Endothelial cell of umbilical vein (primary cell): ENCODE measurements at regions not wholly inside any gene's neighbourhood (a gene's known extent, or its start where the extent isn't known, plus 50 kb on each side); places are given as distances from the start of the nearest gene placed in this dataset.

Experiments used
- BruUV-seq: library from RNA; stranded (reverse); fragments of 400-500 nt; replicated peaks from 2 replicates; lab custom pipeline; 2021; lab: Mats Ljungman, UMichigan
- CTCF ChIA-PET: fragments of 300-600, 350-600 bp; sonication (Branson Sonifier 250); formaldehyde crosslinking; loops from one replicate; lab custom pipeline; 2021; ENCODE audit warnings: antibody characterized with exemption, inconsistent platforms; lab: Charles Lee
- POLR2A ChIA-PET: fragments of 300-600, 350-600 bp; sonication (Branson Sonifier 250); formaldehyde crosslinking; loops from one replicate; lab custom pipeline; 2021; ENCODE audit warnings: antibody characterized with exemption, inconsistent platforms; lab: Charles Lee
- DNase-seq: peaks from one replicate; pipeline ENCODE4 v3.0.0-alpha.2; 2011; ENCODE audit warnings: low read depth, low spot score
- FAIRE-seq: peaks from 2 replicates; lab custom pipeline; 2011; peaks lifted over from hg19 to GRCh38; lab: Jason Lieb, UNC
- H2AFZ ChIP-seq: 2 replicates; pipeline ENCODE4 v1.6.0; 2012; ENCODE audit warnings: low read depth, low read length, control low read depth, inconsistent platforms
- H3K27ac ChIP-seq: 2 replicates; pipeline ENCODE4 v1.5.1; 2011; ENCODE audit warnings: low read depth, mild to moderate bottlenecking, control low read depth, low read length, moderate library complexity; ENCODE audit not compliant: insufficient read depth
- H3K27me3 ChIP-seq, 2 experiments: 2 replicates each; pipeline versions ENCODE4 v1.6.0 to v1.6.1; 2011; ENCODE audit warnings: low read length in 2 of 2, mixed read lengths in 1 of 2; ENCODE audit not compliant: control insufficient read depth in 2 of 2, insufficient read depth in 2 of 2
- H3K36me3 ChIP-seq, 2 experiments: 2 replicates in 1 of 2; 3 replicates in 1 of 2; pipeline ENCODE4 v1.5.1; 2011; ENCODE audit warnings: low read length in 2 of 2, mild to moderate bottlenecking in 1 of 2, moderate library complexity in 1 of 2; ENCODE audit not compliant: control insufficient read depth in 2 of 2, insufficient read depth in 2 of 2; ENCODE audit errors: extremely low read depth in 1 of 2
- H3K4me1 ChIP-seq: 3 replicates; pipeline ENCODE4 v1.5.1; 2011; ENCODE audit warnings: mild to moderate bottlenecking, low read length; ENCODE audit not compliant: control insufficient read depth, insufficient read depth; ENCODE audit errors: extremely low read depth
- H3K4me2 ChIP-seq: 2 replicates; pipeline ENCODE4 v1.6.1; 2011; ENCODE audit warnings: low read length, control low read depth, mixed read lengths; ENCODE audit not compliant: insufficient read depth
- H3K4me3 ChIP-seq, 3 experiments: fragments of 200-600 bp in 1 of 3; sonication (generic), shearing (Covaris generic) in 1 of 3; replicated peaks in 1 of 3; 2 replicates each; pipeline ENCODE4 v1.5.1; 2011 to 2016; ENCODE audit warnings: control low read depth in 3 of 3, low read length in 3 of 3, mild to moderate bottlenecking in 2 of 3, inconsistent platforms in 1 of 3, low read depth in 1 of 3, moderate library complexity in 1 of 3; ENCODE audit not compliant: insufficient read depth in 1 of 3
- H3K79me2 ChIP-seq: 2 replicates; pipeline ENCODE4 v1.6.0; 2012; ENCODE audit warnings: low read length, inconsistent platforms; ENCODE audit not compliant: control insufficient read depth, insufficient read depth
- H3K9ac ChIP-seq: replicated peaks from 2 replicates; pipeline ENCODE3; 2011; ENCODE audit warnings: low read length, control low read depth; ENCODE audit not compliant: insufficient read depth; ENCODE audit errors: extremely low read depth
- H3K9me1 ChIP-seq: replicated peaks from 3 replicates; pipeline ENCODE4 v1.6.0; 2011; ENCODE audit warnings: mild to moderate bottlenecking, low read length; ENCODE audit not compliant: control insufficient read depth, insufficient read depth; ENCODE audit errors: extremely low read depth
- H3K9me3 ChIP-seq: replicated peaks from 2 replicates; pipeline ENCODE4 v1.5.1; 2012; ENCODE audit warnings: low read length, inconsistent platforms; ENCODE audit not compliant: control insufficient read depth, insufficient read depth
- H4K20me1 ChIP-seq: replicated peaks from 2 replicates; pipeline ENCODE3; 2011; ENCODE audit warnings: mild to moderate bottlenecking, low read length; ENCODE audit not compliant: control insufficient read depth, insufficient read depth; ENCODE audit errors: extremely low read depth
- FOS ChIP-seq: IDR thresholded peaks from 2 replicates; pipeline ENCODE4 v1.6.1; 2011; ENCODE audit warnings: mild to moderate bottlenecking, low read length, moderate library complexity, borderline replicate concordance; ENCODE audit not compliant: insufficient read depth
- GATA2 ChIP-seq: IDR thresholded peaks from 2 replicates; pipeline ENCODE4 v1.7.0; 2011; ENCODE audit warnings: low read depth, mild to moderate bottlenecking, moderate library complexity, mixed read lengths, low read length; ENCODE audit not compliant: insufficient read length, insufficient read depth
- MYC ChIP-seq: IDR thresholded peaks from one replicate; pipeline ENCODE4 v1.6.1; 2011; ENCODE audit warnings: mild to moderate bottlenecking, low read depth, low read length
- dilution Hi-C: fragments of 300-500 bp; cut with MboI; formaldehyde crosslinking; loops from one replicate; pipeline ENCODE4 v1.15.0; 2019; ENCODE audit warnings: low sequenced_read_pairs; ENCODE audit not compliant: extremely low pct_ligation_motif_present
- intact Hi-C: fragments of 100-400 bp; cut with micrococcal nuclease; formaldehyde crosslinking; loops from one replicate; pipeline ENCODE4 v1.10.0; 2022

DNA sequence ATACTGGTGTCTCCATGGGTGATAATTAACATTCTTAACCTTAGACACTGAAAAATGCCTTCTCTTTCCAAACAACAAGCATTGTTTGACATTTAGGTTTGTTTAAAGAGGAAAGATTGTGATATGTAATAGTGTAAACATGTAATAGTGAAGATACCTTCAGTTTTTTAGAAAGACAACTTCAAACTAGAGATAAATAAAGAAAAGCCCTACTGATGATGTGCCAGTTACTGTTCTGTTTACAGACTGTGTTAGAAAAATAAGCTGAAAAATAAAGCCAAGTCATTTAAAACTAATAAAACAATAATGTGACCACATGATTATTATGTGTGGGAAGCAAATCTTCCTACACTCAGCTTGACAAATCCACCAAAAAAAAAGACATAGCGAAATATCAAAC is 2035.3 kb upstream of the TENM3 start:
- Histone ChIP-seq H3K9ac (no peak overlapping the region), H3K9me3 (peaks cover 2% of the 10 kb centered on the region), H4K20me1 (no peaks in the 10 kb centered on the region), H3K27me3 (no peaks in the 10 kb centered on the region), H2AFZ (no peak overlapping the region), H3K79me2 (no peaks in the 10 kb centered on the region), H3K36me3 (no peaks in the 10 kb centered on the region), H3K4me2 (no peak overlapping the region), H3K4me1 (no peaks in the 10 kb centered on the region), H3K4me3 (no peak overlapping the region), H3K9me1 (no peaks in the 10 kb centered on the region), H3K27ac (no peak overlapping the region)
- no peak for FAIRE-seq
- no TSS peak for BruUV-seq
- dilution Hi-C loops (no loop called here), intact Hi-C loops (no loop called here)
- ChIA-PET POLR2A (no interaction called here), CTCF (no interaction called here)
- DNase-seq, result no peak
- TF ChIP-seq MYC (no peak), GATA2 (no peak), FOS (no peak)

DNA sequence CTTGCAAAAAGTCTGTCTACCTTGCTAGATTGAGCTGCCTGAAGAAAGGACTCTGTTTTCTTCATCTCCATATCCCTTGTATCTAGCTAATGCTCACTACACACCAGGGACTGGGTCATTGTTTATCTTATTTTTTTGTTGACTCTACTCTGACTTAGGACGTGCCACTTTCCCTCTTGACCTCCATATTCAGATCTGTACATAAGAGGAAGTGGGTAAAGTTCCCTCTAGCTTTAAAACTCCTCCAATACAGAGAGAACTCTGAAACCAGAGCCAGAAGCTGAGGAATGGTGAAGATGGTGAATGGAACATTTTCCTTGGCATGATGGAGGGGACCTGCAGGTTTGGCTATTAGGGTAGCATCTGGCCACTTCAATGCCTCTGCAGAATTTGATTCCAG is 2026.1 kb upstream of the TENM3 start:
- H3K36me3 ChIP-seq, result no peaks in the 10 kb centered on the region
- no peaks in the 10 kb centered on the region for H3K79me2 ChIP-seq
- DNase-seq (no peak), FAIRE-seq (no peak)
- H2AFZ ChIP-seq, result no peak overlapping the region
- H3K4me3 ChIP-seq, result no peak overlapping the region
- no peak for TF ChIP-seq GATA2
- no peaks in the 10 kb centered on the region for H3K9me1 ChIP-seq
- BruUV-seq, result no TSS peak
- H3K9me3 ChIP-seq, result peaks cover 9% of the 10 kb centered on the region
- H3K27ac ChIP-seq, result no peak overlapping the region
- dilution Hi-C loops (no loop called here), intact Hi-C loops (no loop called here)
- no peak overlapping the region for H3K4me2 ChIP-seq
- CTCF ChIA-PET, result no interaction called here
- no peaks in the 10 kb centered on the region for H4K20me1 ChIP-seq
- POLR2A ChIA-PET, result no interaction called here
- H3K27me3 ChIP-seq, result no peaks in the 10 kb centered on the region
- H3K4me1 ChIP-seq, result no peaks in the 10 kb centered on the region
- no peak overlapping the region for H3K9ac ChIP-seq
